ENCODE measurements at regions not wholly inside any gene's neighbourhood (a gene's known extent, or its start where the extent isn't known, plus 50 kb on each side); places are given as distances from the start of the nearest gene placed in this dataset.

DNA sequence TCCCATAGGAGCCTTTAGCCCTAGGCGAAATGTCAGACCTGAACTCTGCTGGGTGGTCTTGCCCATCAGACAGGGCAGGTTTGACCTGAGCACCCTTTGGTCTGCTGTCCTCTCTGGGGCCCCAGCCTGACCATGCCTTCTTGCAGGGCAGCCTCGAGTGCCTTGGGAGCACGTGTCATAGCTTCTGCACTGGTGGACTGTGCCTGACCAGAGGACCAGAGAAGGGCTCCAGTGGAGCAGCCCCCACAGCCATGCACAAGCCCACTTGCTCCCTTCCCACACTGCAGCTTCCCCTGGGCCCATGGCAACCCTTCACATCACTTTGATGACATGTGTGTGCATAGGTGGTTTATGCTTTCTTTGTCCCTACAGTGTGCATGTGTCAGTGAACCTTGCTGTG, 394.0 kb downstream of the TEX13C start:
- intact Hi-C loops (cut with micrococcal nuclease), result no loop called here
- CTCF ChIA-PET, result no interaction called here
- DNase-seq (no peak), ATAC-seq (no peak)
- Histone ChIP-seq H3K36me3 (ENCODE audit: low read depth, low read length) (no peaks in the 10 kb centered on the region), H3K27ac (ENCODE audit: low read length) (no peak overlapping the region), H2AFZ (ENCODE audit: low read length) (no peak overlapping the region), H3K79me2 (ENCODE audit: low read length) (no peaks in the 10 kb centered on the region), H3K9ac (ENCODE audit: low read length) (no peak overlapping the region), H3K4me2 (ENCODE audit: low read length) (no peak overlapping the region), H3F3A (ENCODE audit: low read length, unreplicated experiment) (no peaks in the 10 kb centered on the region), H3K4me3 (ENCODE audit: low read length) (no peak overlapping the region), H3K9me2 (replicated peaks; ENCODE audit: low read length) (no peaks in the 10 kb centered on the region), H3K27me3 (ENCODE audit: low read length) (no peaks in the 10 kb centered on the region), H3K4me1 (ENCODE audit: insufficient read depth, low read length) (no peaks in the 10 kb centered on the region), H3K9me3 (ENCODE audit: low read length) (no peaks in the 10 kb centered on the region), H4K20me1 (ENCODE audit: low read length) (no peaks in the 10 kb centered on the region)
- no TSS peak for BruUV-seq (replicated peaks)
- no peak for TF ChIP-seq EZH2 (IDR thresholded peaks at IDR 0.05; ENCODE audit: low read length, unreplicated experiment)
- TF ChIP-seq EZH2phosphoT487 (IDR thresholded peaks at IDR 0.05; ENCODE audit: borderline replicate concordance, low read length), result no peak
- TF ChIP-seq, protein P1, sequence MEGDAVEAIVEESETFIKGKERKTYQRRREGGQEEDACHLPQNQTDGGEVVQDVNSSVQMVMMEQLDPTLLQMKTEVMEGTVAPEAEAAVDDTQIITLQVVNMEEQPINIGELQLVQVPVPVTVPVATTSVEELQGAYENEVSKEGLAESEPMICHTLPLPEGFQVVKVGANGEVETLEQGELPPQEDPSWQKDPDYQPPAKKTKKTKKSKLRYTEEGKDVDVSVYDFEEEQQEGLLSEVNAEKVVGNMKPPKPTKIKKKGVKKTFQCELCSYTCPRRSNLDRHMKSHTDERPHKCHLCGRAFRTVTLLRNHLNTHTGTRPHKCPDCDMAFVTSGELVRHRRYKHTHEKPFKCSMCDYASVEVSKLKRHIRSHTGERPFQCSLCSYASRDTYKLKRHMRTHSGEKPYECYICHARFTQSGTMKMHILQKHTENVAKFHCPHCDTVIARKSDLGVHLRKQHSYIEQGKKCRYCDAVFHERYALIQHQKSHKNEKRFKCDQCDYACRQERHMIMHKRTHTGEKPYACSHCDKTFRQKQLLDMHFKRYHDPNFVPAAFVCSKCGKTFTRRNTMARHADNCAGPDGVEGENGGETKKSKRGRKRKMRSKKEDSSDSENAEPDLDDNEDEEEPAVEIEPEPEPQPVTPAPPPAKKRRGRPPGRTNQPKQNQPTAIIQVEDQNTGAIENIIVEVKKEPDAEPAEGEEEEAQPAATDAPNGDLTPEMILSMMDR (conservative IDR thresholded peaks at IDR 0.05; ENCODE audit: low read depth, low read length), result no peak
- POLR2A ChIA-PET (ENCODE audit: unreplicated experiment), result no interaction called here

DNA sequence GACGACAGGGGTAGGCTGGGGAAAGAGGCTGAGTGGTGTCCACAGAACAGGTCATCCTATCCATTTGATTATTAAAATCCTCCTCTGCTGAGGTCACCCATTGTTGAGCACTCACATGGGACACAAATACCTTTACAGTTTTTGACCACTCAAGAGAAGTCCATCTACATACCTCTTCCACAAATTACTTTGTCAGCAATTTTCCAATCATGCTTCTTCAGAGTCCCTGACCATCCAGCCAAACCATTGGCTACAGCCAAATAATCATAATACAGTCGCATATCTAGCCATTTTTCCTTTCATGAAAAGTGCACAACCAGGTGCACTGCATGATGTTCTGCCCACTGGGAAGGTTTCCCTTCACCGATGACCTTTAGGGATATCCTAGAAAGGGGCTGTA, 407.4 kb downstream of the TEX13C start:
- Histone ChIP-seq H3K4me2 (ENCODE audit: low read length) (no peak overlapping the region), H3K9me3 (ENCODE audit: low read length) (no peaks in the 10 kb centered on the region), H3K9ac (ENCODE audit: low read length) (no peak overlapping the region), H3K9me2 (replicated peaks; ENCODE audit: low read length) (no peaks in the 10 kb centered on the region), H3K36me3 (ENCODE audit: low read depth, low read length) (no peaks in the 10 kb centered on the region), H3K4me3 (ENCODE audit: low read length) (no peak overlapping the region), H3F3A (ENCODE audit: low read length, unreplicated experiment) (no peaks in the 10 kb centered on the region), H3K27ac (ENCODE audit: low read length) (no peak overlapping the region), H4K20me1 (ENCODE audit: low read length) (no peaks in the 10 kb centered on the region), H3K4me1 (ENCODE audit: insufficient read depth, low read length) (no peaks in the 10 kb centered on the region), H2AFZ (ENCODE audit: low read length) (no peak overlapping the region), H3K27me3 (ENCODE audit: low read length) (no peaks in the 10 kb centered on the region), H3K79me2 (ENCODE audit: low read length) (no peaks in the 10 kb centered on the region)
- ChIA-PET POLR2A (ENCODE audit: unreplicated experiment) (no interaction called here), CTCF (no interaction called here)
- no TSS peak for BruUV-seq (replicated peaks)
- TF ChIP-seq EZH2phosphoT487 (IDR thresholded peaks at IDR 0.05; ENCODE audit: borderline replicate concordance, low read length) (no peak), EZH2 (IDR thresholded peaks at IDR 0.05; ENCODE audit: low read length, unreplicated experiment) (no peak)
- TF ChIP-seq, protein P1 (conservative IDR thresholded peaks at IDR 0.05; ENCODE audit: low read depth, low read length), result no peak
- ATAC-seq (no peak), DNase-seq (no peak)
- intact Hi-C loops (cut with micrococcal nuclease), result no loop called here

DNA sequence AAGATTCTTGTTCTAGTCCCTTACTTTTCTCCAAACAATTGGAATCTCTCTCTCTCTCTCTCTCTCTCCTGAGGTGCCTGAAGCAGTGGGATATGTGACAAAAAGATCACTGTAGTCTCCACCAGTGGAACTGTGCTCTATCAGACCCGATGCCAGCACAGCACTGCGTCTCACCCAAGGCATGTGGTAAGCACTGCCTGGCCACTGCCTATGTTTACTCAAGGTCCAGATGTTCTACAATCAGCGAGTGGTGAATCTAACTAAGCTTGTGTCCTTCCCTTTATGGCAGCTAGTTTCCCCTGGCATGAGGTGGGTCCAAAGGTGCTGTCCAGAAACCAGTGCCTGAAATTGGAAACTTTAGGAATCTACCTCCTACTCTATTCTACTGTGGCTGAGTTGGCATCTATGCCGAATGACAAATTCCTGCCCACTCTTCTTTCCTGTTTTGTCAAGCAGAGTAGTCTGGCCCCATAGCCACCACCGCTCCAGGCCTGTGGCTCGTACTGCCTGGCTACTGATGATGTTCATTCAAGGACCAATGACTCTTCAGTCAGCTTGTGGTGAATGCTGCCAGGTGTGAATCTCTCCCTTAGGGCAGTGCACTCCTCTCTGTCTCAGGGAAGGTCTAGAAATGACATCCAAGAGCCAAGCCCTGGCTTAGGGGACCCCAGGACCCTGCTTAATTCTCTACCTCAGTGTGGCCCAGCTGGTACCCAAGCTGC, 416.5 kb downstream of the TEX13C start:
- H3K27ac ChIP-seq (ENCODE audit: low read length), result no peak overlapping the region
- no peak overlapping the region for H3K4me2 ChIP-seq (ENCODE audit: low read length)
- no peaks in the 10 kb centered on the region for H3K27me3 ChIP-seq (ENCODE audit: low read length)
- H3K9me3 ChIP-seq (ENCODE audit: low read length), result no peaks in the 10 kb centered on the region
- no peaks in the 10 kb centered on the region for H3K36me3 ChIP-seq (ENCODE audit: low read depth, low read length)
- H3K4me3 ChIP-seq (ENCODE audit: low read length), result no peak overlapping the region
- no peaks in the 10 kb centered on the region for H3K79me2 ChIP-seq (ENCODE audit: low read length)
- ChIA-PET CTCF (no interaction called here), POLR2A (ENCODE audit: unreplicated experiment) (no interaction called here)
- intact Hi-C loops (cut with micrococcal nuclease), result no loop called here
- no peak for DNase-seq
- TF ChIP-seq EZH2 (IDR thresholded peaks at IDR 0.05; ENCODE audit: low read length, unreplicated experiment), result no peak
- no peak for TF ChIP-seq EZH2phosphoT487 (IDR thresholded peaks at IDR 0.05; ENCODE audit: borderline replicate concordance, low read length)
- TF ChIP-seq, protein P1 (conservative IDR thresholded peaks at IDR 0.05; ENCODE audit: low read depth, low read length), result no peak
- no TSS peak for BruUV-seq (replicated peaks)
- no peak for ATAC-seq
- no peak overlapping the region for H2AFZ ChIP-seq (ENCODE audit: low read length)
- no peak overlapping the region for H3K9ac ChIP-seq (ENCODE audit: low read length)
- no peaks in the 10 kb centered on the region for H4K20me1 ChIP-seq (ENCODE audit: low read length)
- H3K9me2 ChIP-seq (replicated peaks; ENCODE audit: low read length), result no peaks in the 10 kb centered on the region
- no peaks in the 10 kb centered on the region for H3F3A ChIP-seq (ENCODE audit: low read length, unreplicated experiment)
- no peaks in the 10 kb centered on the region for H3K4me1 ChIP-seq (ENCODE audit: insufficient read depth, low read length)
